SH-SY5Y (cell line): ENCODE measurements at regions not wholly inside any gene's neighbourhood (a gene's known extent, or its start where the extent isn't known, plus 50 kb on each side); places are given as distances from the start of the nearest gene placed in this dataset.

Source experiments
- GATA2 ChIP-seq: IDR thresholded peaks from 2 replicates; pipeline ENCODE4 v1.6.1; 2011; ENCODE audit warnings: mild to moderate bottlenecking, low read depth, low read length
- GATA3 ChIP-seq: IDR thresholded peaks from 2 replicates; pipeline ENCODE4 v1.6.1; 2011; ENCODE audit warnings: low read depth, mild to moderate bottlenecking, low read length, moderate library complexity

DNA sequence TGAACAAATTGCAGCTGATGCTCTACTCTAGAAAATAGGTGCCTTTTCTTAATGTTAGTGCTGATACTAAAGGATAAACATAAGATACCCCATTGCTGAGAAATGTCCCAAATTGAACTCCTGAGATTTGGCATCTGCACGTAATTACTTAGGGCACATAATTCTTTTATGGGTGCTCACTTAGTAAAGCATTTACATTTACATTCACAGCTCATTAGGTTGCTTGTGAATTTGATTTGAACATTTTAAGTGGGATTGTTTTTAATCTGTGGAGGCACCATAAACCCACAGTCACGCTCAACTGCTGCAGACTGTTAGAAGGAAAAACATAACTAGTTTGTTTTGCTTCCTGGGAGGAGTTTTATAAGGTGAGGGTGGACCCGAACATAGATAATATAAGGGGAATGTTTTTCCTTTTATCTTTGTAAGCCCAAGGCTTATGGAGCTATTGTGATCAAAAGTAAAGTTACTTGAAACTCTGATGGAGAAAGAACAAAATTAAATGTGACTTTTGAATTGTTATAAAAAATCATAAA lies 560.8 kb downstream of the REEP3 start:
- no peak for TF ChIP-seq GATA2
- TF ChIP-seq GATA3 = no peak
